Activated T-cell treated with anti-CD3 and anti-CD28 coated beads for 48 hours (primary cell): ENCODE measurements at regions not wholly inside any gene's neighbourhood (a gene's known extent, or its start where the extent isn't known, plus 50 kb on each side); places are given as distances from the start of the nearest gene placed in this dataset.

ENCODE experiments used
- DNase-seq: peaks from one replicate; pipeline ENCODE4 v3.0.0-alpha.2; 2020; ENCODE audit warnings: low read depth

DNA sequence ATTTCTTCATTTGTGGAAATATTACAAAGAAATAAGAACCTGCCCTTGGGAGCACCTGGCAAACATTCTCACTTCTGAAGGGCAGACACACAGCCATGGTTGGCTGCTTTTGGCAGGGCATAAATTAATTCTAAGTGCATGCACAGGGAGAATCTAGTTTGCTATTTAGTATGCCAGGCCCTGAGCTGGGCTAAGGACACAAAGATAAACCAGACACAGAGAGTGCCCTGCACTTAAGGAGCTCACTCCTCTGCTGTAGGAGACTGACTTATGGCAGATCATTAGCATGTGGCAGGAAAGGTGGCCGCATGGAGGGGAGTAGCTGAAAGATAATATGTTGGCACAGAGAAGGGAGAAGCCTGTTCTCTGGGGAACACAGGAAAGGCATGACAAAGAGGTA lies 367.0 kb downstream of the LPIN1 start:
- DNase-seq, result no peak

DNA sequence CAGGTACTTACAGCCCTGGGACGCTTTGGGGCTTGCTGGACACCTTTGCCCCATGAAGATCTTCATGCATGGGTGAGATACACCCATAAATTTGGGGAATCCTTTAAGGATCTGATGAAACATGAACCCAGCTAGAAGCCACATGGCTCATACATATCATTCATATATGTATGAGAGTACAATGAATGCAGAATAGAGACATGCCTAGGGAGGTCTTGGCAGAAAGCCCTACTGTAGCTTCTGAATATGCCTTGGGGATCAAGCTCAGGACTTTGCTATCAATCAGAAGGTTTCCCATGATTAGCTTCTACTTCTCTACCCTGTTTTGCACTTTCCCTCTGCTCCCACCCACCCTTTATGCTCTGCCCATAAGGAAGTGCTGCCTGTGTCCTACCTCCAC lies 368.4 kb downstream of the LPIN1 start:
- no peak for DNase-seq

DNA sequence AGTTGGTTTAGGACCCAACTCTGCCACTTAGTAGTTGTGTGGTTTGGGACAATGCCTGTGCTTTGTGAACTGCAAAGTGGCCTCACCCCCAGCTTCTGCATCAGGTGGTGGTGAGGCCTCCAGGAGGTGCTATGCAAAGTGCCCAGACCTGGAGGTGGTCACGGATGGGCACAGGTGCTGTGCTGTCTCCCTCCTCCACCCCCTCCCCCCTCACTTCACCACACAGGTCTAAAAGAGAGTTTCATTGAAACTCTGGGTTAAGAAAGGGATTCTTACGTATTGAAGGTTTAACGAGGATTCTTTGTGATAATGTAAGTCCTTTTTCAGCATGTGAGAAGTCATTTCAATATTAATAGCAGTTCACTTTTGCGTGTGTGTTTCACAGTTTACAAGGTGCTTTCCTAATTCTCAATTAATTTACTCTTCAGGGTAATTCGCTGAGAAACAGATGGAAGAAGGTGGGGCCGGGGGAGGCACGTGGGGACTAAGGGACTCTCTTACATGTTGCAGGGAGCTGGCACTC lies 369.9 kb downstream of the LPIN1 start:
- no peak for DNase-seq

DNA sequence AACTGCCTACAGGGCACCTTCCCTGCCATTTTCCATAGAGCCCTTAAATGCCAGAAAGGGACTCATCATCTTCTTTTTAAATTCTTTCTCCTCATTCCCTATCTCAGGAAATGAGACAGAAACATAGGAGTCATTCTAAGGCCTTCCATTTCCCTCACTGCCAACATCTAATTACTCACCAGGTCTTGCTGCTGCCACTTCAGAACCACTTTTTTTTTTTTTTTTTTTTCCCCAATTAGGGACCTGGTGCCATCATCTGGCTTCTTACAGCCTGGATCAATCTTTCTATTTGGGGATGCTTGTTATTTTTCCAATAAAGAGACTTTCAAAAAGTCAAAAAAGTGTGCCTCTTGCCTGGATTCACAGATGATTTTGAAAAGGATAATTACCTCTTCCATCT lies 373.4 kb downstream of the LPIN1 start:
- DNase-seq, result no peak

DNA sequence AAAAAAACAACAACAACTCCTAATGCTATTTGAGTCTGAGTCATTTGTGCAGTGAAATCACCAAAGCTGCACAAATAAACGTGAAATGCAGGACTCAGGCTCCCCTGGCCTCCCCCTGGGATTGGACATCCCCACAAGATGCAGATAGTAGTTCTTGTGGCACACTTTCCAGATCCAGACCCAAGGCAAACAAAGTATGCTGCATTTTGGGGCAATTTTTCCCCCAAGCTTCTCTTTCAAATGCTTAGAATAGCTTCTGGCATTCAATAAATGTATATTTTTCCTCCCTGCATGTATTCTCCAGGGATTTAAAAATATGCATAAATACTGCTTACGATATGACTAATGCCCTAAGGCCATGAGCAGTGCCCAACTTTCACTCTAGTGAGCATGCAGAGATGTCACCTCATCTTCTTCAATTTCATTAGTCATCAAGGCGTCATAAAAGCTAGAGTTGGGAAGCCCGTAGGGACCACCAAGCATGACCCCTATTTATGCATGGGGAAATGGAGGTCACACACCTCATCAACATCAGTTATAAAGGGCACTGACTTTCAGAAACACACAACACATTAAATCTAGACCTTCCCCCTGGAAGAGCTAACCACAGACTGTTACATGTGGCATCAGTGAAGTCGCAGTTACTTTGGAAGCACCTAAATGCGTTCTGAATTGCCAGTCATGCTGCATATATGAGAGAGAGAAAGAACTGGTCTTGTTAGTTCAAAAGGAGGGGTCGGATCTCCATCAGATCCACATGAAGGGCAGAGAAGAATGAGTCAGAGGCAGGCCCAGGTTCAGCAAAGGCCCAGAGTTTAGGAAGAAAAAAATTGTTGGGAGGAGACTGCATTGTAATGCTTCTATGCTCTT lies 374.1 kb downstream of the LPIN1 start:
- no peak for DNase-seq

DNA sequence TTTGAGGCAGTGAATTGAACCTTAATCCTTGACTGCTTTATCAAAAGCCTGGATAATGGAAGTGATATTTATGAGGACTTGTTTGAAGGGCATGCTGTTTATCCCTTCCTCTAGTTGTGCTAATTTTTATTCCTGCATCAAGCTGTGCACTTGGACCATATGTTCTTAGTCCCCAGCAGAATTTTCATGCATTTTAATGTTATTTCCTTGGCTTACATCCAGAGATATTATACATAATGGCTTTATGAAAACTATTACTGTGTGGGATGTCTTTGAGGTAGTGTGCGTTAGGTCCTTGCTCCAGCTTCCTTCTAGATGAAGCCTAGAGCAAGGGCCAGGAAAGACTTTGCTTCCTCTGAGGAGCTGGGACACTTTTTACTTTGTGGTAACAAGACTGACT lies 378.4 kb downstream of the LPIN1 start:
- DNase-seq, result no peak

DNA sequence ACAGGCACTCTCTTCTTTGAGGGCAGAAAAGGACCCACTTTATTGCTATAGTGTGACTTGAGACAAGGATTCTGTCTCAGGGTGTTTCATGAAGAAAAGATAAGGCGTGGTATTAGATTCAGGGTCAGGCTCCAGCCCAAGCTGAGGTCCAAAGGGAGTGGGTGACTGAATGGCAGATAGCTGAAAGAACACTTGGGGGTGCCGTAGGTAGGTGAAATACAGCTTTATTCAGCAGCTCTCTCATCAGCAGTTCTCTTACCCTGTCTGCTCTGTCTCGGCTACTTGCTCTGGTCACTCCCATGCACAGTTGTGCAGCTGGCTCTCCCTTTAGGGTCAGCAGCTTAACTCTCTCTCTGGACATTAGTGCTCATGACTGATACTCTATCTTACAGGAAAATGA lies 379.9 kb downstream of the LPIN1 start:
- DNase-seq, result no peak

DNA sequence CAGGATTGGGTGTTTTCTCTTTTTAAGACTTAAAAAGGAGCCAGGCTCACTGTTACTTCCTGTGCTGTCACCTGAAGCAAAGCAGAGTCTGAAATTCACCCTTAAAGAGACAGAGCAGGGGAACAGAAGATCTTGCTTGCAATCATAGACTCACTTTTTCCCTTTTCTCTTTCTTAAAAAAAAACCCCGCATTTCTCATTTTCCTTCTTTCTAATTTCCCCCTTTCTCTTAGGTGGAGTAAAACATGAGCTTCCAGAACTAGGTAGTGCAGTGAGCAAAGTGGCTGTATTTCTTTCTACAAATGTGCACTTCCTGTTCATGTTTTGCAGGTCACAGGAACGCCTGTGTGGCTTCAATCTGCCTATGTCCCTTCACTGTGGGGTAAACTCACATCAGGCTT lies 381.2 kb downstream of the LPIN1 start:
- DNase-seq, result no peak

DNA sequence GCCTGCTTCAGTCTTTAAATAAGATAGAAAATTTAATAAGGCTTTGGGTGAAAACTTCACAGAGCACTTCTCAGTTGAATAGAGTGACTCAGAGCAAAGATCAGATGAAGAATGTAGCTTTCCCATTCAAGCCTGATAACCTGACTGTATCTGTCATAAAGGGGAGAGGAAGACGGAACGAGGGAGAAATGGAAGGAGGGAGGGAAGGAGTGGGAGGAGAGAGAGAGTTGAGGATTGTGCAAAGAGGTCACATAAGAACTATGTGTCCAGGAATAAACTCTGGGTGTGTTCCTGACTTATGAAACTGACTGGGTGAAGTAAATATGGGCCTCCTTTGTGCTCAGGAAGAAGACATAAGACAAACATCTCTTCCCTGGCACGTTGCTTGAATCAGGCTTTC lies 385.5 kb downstream of the LPIN1 start:
- no peak for DNase-seq

DNA sequence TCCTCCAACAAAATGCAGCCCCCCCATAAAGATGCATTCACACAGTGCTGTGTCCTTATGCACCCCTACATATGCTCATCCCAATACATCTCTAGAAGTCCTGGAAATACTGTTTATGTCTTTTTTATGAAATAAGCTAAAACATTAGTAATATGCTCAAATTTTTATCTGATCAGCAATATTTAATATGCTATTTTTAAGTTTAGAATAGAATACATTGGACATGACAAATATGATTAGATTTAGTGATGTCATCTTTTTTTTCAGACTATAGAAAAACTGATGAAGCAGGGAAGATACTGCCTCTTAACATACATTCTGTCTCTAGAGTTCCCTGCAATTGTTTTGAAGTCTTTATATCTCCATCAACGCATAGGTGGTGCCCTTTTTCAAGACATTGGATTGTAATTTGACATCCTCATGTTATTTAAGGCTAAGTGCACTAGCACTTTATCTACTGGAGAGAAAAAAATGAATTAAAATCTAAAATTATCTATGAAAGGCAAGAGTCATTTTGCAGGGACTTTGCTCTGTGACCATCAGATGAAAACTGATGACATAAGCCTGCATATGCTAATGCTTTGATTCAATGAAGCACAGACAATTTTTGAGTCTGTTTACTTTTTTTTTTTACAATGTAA lies 395.3 kb downstream of the LPIN1 start:
- no peak for DNase-seq

DNA sequence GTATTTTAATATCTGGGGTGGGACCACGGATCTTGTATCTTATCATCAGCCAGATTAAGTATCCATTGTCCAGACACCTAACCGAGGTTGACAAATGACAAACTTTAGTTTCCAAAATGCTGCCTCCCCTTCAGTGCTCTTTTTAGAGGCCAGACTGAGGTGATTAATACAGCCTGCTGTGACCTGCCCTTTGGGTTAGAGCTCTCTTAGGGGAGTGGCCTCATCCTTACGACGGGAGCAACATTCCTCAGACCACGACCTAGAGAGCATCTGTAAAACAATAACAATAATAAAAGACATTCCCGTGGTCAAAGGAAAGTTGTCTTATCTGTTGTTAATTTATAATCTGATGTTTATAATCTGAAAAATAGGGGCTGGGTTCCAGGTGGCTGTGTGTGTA lies 405.3 kb downstream of the LPIN1 start:
- DNase-seq, result no peak

DNA sequence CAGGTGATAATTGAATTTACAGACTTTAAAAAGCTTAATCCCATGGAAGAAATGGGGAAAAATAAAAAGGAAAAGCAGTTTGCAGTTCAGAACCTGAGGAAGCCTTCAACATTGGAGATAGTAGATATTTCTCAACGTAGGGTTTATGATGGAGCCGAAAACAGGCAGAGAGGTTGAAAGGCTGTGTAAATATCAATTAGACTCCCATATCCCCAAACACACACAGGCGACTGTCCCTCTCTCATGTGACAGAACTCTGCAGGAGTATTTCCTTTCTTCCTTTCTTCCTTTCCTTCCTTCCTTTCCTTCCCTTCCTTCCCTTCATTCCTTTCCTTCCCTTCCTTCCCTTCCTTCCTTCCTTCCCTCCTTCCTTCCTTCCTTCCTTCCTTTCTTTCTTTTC lies 406.5 kb downstream of the LPIN1 start:
- DNase-seq, result no peak

DNA sequence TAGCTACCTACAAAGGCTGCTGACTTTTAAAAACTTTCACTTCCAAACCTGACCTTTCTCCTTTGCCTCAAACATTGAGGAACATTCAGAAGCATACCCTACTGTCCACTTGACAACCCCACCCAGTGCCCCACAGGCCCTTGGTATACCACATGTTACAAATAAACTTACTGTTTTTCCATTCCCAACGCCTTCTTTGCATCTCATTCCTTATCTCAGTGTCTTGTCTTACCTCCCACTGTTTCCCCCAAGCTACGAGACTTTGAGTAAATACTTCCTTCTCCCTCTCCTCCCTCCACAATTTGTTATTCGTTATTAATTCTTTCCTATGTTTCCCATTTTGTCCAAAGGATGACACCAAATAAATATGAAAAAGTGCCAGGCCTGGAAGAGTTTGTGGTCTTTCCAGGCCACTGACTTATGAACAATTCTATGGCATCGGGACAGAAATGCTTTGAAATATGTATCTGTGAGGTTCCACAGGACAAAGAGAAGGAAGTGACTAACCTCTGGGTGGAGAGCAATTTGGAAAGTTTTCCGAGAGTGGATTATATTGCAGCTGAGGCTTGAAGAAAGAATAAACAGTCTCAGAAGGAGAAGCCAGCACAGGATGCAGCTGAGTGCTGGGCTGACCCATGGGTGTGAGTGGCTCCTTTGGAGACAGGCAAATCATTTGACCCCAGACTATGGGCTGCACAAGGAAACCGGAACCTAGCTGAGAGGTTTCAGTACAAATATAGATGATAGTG lies 409.0 kb downstream of the LPIN1 start:
- DNase-seq, result no peak

DNA sequence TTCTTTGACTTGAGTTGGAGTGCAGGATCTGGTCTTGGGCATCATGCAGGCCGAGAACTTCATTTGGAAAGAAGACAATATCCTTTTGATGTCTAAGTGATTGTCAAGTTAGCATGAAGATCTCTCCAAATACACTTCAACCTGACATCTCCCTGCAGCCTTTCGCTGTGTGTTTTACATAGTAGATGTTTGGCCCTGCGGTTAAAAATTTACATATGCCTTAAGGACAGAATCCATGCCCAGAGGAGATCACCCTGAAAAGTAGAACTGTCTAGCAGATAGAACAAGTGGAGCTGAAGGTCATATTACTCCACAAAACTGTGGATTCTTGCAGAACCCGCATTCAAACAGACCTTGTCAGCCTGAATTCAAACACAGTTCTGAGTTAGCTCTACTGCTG lies 409.9 kb downstream of the LPIN1 start:
- DNase-seq, result no peak

DNA sequence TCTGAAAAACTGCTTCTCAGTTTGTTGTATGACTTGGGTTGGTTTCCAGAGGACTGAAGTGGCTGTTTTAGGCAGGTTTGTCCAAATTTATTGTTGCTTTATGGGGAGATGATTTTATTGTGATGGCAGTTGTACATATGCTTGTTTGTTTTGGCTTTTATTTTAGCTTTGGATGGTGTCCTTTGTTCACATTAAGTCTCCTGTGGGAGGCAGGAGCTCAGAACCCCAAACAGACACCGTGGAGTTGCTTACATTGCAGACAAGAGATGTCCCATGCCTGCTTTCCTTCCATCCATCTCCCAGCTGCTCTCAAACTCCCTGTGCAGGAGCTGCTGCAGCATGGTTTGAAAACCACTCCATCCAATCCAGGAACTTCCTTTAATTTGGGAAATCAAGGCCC lies 414.7 kb downstream of the LPIN1 start:
- no peak for DNase-seq

DNA sequence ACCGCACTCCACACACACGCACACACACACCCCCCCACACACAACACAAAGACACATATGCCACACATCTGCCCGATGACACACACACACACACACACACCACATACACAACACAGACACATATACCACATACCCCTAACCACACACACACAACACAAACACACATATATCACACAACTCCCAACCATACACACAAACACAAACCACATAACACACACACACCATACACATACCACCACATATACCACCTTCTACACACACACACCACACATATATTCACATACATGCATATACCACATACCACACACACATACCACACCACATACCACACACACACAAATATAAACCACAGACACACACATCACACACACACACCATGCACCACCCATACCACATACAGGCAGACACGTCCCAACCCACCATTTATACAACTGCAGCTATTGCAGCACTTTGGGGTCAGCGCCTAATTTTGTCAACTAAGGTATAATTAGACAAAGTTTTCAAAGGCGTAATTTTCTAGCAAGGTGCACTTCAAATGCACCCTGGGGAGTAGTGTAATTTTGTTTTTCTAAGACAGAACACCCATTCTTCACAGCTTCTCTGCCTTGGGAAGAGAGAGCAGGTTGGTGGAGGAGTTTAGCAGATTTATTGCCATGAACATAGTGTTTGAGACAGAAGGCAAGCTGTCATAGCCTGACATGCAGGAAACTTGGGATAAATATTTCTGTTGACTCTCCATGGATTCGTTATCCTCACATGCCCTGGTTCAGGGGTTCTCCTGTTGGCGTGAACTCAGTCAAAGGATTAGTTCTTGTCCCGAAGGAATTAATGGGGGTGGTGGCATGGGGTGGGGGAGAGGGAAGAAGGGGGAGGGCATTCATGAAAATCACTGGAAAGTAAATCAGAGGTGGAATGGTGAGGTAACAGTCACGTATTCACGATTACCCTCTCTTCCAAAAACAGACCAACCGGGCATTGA lies 416.1 kb downstream of the LPIN1 start:
- DNase-seq, result no peak

DNA sequence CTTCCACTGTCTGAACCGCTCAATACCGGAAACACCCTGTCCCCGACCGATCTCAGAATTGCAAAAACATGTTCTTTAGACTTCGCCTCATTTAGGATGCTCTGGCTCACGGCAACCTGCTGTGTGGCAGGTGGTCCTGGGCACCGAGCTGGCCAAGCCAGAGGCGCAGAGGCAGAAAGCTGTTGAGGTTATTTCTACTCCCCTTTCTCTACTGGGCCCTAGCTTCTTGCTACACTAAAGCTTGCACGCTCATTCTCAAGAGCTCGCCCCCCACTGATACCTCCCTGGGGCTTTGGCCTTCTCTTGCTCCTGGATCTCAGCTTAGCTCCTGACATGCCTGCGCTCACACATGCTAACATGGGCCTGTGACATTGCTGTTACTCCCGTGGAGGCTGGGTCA lies 417.4 kb downstream of the LPIN1 start:
- DNase-seq, result no peak

DNA sequence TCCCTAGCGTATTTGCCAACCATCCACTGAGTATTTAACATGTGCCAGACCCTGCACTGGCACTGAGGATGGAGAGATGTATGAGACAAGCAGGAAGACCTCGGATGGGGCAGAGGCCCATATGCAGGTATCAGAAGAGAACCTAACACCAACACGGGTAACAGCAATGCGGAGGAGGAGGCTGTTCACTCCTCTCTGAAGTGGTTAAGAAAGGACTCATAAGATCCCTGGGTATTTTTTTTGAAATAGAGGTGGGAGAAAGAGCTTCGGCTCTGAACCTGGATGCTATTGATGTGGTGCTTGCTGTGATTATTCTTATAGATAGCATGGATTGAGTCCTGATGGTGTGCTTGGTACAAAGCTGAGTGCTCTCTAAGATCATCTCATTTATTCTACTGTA lies 418.3 kb downstream of the LPIN1 start:
- DNase-seq, result no peak

DNA sequence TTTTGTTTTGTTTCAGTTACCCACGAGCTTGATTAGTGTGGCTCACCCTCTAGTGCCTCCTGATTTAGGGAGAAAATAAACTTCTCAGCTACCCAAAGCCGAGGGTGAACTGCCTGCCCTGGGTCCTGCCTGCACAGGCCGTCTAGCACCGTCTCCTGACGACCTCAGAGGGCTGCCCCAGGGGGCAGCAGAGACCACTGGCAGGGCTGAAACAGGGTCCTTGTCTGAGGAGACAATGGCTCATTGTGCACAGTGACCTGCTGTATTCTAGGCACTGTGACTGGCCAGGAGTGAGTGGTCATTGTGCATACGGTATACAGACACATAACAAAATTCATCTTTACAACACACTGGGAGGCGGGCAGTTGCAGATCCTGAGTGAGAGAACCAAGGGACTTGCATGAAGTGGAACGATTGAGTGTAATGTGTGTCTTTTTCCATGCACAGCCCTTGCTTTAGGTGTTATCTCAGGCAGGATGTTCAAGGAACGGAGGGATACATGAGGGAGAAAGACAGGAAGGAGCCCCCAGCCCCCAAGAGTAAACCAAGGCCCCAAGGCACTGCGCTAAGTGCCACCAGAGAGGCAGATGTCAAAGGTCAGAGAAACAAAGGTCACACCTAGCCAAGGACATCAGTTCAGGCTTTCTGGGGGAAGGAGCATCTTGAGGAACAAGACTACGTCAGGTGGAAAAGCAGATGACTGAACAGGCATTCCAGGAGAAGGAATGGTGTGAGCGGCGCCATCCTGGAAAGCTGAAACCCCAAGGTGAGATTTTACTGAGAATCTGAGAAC lies 421.3 kb downstream of the LPIN1 start:
- DNase-seq, result no peak

DNA sequence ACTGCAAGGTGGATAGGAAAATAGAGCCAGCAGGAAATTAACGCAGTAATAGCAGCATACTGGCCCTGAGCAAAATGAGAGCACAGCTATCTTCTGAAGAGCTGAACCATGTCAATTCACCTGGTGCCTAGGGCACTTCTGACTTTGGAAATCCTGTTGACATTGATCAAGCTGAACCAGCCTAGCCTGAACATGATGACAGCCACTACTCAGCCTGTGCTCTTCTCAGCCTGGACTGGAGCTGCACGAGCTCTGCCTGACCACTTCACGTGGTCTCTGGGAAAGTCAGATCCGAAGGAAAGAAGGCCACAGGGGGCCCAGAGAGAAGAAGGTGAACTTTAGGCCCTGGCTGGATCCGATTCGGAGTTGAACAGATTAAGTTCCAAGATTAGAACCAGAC lies 421.9 kb downstream of the LPIN1 start:
- DNase-seq, result no peak
